ENCODE measurements at regions not wholly inside any gene's neighbourhood (a gene's known extent, or its start where the extent isn't known, plus 50 kb on each side); places are given as distances from the start of the nearest gene placed in this dataset.

GRCh38 chr22:47634347-47634746 is 871.9 kb downstream of the TBC1D22A start:
- no peaks in the 10 kb centered on the region for H4K20me1 ChIP-seq (ENCODE audit: insufficient read depth, low read length)
- no peak overlapping the region for H2AFZ ChIP-seq (ENCODE audit: low read length)
- H3K4me2 ChIP-seq (ENCODE audit: low read depth, low read length), result no peak overlapping the region
- no peaks in the 10 kb centered on the region; a peak in 1 of 5 replicates for H3K36me3 ChIP-seq (replicated peaks in 1 of 2; ENCODE audit: control insufficient read depth in 1 of 2, insufficient read depth in 2 of 2, low read length in 2 of 2)
- WGBS (ENCODE audit: low lambda C conversion rate), result 13% methylated on average over 6 of the region's 7 CpGs
- ChIA-PET CTCF (ENCODE audit: low intra/inter-chr PET ratio, low total read pairs) (no interaction called here), POLR2A (no interaction called here)
- no peak overlapping the region for H3K27ac ChIP-seq (ENCODE audit: extremely low read length, insufficient read depth, low read length)
- H3K79me2 ChIP-seq (ENCODE audit: insufficient read depth, low read length), result no peaks in the 10 kb centered on the region
- DNase-seq (ENCODE audit: low spot score) (no peak), FAIRE-seq (no peak), ATAC-seq (no peak)
- H3K9me3 ChIP-seq (ENCODE audit: low read length), result peaks cover 23% of the 10 kb centered on the region
- H3K4me3 ChIP-seq (replicated peaks in 1 of 3; ENCODE audit: insufficient read depth in 1 of 3, low read depth in 2 of 3, low read length in 3 of 3), result no peak overlapping the region
- peaks cover 2 to 15% of the 10 kb centered on the region in 2 experiments; a peak in 2 of 5 replicates for H3K27me3 ChIP-seq (ENCODE audit: control insufficient read depth in 1 of 2, insufficient read depth in 2 of 2, low read length in 2 of 2)
- H3K9ac ChIP-seq (ENCODE audit: insufficient read depth, low read depth, low read length), result no peak overlapping the region
- TF ChIP-seq ZNF510 (CRISPR knock-in tag; IDR thresholded peaks at IDR 0.05; ENCODE audit: low read depth) (no peak), CENPX (CRISPR knock-in tag; IDR thresholded peaks at IDR 0.05) (no peak), FOSL2 (CRISPR knock-in tag; IDR thresholded peaks at IDR 0.05) (no peak), CTCF (CRISPR knock-in tag; IDR thresholded peaks at IDR 0.05) (no peak), HMGXB4 (CRISPR knock-in tag; IDR thresholded peaks at IDR 0.05; ENCODE audit: borderline replicate concordance in 1 of 2, low read depth in 1 of 2) (no peak), ZNF251 (CRISPR knock-in tag; IDR thresholded peaks at IDR 0.05) (no peak), GTF3A (CRISPR knock-in tag; conservative IDR thresholded peaks at IDR 0.05) (no peak), ZNF644 (CRISPR knock-in tag; IDR thresholded peaks at IDR 0.05; ENCODE audit: low read depth) (no peak), PTBP1 (IDR thresholded peaks at IDR 0.05; ENCODE audit: low read depth, low read length, poor library complexity, severe bottlenecking) (no peak), ZNF547 (CRISPR knock-in tag; IDR thresholded peaks at IDR 0.05) (no peak), ZNF816 (CRISPR knock-in tag; IDR thresholded peaks at IDR 0.05; ENCODE audit: borderline replicate concordance) (no peak), CREM (IDR thresholded peaks at IDR 0.05) (no peak), CREM (CRISPR knock-in tag; IDR thresholded peaks at IDR 0.05) (no peak)
- intact Hi-C loops (cut with micrococcal nuclease; ENCODE audit: unreplicated experiment), result no loop called here
- no TSS peak for BruUV-seq (replicated peaks)
- no peaks in the 10 kb centered on the region for H3K4me1 ChIP-seq (ENCODE audit: insufficient read depth, low read length)
- in situ Hi-C loops (cut with HindIII; ENCODE audit: extremely low pct_ligation_motif_present, low pct_unique_long_range_greater_than_20kb), result no loop called here

All from HepG2 (cell line).